ENCODE measurements at regions not wholly inside any gene's neighbourhood (a gene's known extent, or its start where the extent isn't known, plus 50 kb on each side); places are given as distances from the start of the nearest gene placed in this dataset.

DNA sequence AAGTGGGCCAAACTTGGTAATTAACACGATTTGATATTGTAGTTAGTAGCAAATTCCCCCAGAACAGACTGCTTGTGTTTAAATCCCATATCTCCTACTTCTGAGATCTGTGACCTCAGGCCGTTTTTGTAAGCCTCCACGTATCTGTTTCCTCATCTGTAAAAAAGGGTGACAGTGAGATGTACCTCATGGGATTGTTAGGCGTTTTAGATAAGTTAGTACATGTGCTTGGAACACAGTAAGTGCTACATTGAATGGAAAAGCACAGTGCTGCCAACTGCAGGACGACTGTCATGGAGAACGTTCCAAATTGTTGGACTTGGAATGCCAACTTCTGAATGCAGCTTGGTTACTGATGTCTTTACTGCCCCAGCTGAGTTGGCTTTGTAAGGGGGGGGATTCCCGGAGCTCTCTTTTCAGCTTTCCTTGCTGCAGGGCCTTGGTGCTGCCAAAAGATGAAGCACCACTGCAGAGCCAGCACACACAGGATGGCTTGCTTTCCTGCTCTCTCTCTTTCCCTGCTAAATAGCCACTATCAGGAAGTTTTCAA lies 108.6 kb downstream of the OPN5 start:
- no peak for DNase-seq
- intact Hi-C loops (cut with DNase I): no loop called here
- no peak overlapping the region for H3K4me3 ChIP-seq
- H3K27ac ChIP-seq: no peak overlapping the region
- 73 to 75% methylated on average over 7 of the region's 7 CpGs for WGBS, 2 donors
- no peaks in the 10 kb centered on the region for H3K9me3 ChIP-seq
- no peaks in the 10 kb centered on the region for H3K36me3 ChIP-seq
- H3K4me1 ChIP-seq: no peaks in the 10 kb centered on the region
- TF ChIP-seq, protein P1, sequence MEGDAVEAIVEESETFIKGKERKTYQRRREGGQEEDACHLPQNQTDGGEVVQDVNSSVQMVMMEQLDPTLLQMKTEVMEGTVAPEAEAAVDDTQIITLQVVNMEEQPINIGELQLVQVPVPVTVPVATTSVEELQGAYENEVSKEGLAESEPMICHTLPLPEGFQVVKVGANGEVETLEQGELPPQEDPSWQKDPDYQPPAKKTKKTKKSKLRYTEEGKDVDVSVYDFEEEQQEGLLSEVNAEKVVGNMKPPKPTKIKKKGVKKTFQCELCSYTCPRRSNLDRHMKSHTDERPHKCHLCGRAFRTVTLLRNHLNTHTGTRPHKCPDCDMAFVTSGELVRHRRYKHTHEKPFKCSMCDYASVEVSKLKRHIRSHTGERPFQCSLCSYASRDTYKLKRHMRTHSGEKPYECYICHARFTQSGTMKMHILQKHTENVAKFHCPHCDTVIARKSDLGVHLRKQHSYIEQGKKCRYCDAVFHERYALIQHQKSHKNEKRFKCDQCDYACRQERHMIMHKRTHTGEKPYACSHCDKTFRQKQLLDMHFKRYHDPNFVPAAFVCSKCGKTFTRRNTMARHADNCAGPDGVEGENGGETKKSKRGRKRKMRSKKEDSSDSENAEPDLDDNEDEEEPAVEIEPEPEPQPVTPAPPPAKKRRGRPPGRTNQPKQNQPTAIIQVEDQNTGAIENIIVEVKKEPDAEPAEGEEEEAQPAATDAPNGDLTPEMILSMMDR (IDR thresholded peaks at IDR 0.05): no peak
- no peak for ATAC-seq
- H3K27me3 ChIP-seq: no peaks in the 10 kb centered on the region

DNA sequence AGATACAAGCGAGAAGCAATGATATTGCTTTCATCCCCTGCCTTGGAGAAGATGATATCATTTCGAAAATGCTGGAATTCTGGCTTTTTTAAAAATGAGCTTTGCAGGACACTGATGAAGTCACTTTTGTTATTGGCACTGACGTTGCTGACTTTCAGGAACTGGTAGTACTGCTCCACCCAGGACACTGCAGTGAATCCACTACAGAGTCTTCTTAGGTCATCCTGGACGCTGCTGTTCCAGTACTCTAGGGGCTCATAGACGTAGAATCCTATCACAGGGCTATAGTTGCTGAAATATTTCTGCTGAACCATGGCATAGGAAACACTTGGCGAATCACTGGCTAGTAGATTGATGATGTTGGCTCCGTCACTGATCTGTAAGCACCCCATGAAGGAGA lies 97.2 kb downstream of the OPN5 start:
- Histone ChIP-seq H3K9me3 (no peaks in the 10 kb centered on the region), H3K27ac (no peak overlapping the region), H3K36me3 (peaks cover 0 to 6% (median 0%) of the 10 kb centered on the region in 9 donors), H3K4me1 (no peaks in the 10 kb centered on the region), H3K4me3 (no peak overlapping the region), H3K27me3 (no peaks in the 10 kb centered on the region)
- ATAC-seq: no peak
- intact Hi-C loops (cut with DNase I): no loop called here
- no peak for DNase-seq
- TF ChIP-seq, protein P1 (IDR thresholded peaks at IDR 0.05): no peak
- WGBS, 2 donors: 79 to 85% methylated on average over 7 of the region's 7 CpGs
